ENCODE measurements at regions not wholly inside any gene's neighbourhood (a gene's known extent, or its start where the extent isn't known, plus 50 kb on each side); places are given as distances from the start of the nearest gene placed in this dataset.

DNA sequence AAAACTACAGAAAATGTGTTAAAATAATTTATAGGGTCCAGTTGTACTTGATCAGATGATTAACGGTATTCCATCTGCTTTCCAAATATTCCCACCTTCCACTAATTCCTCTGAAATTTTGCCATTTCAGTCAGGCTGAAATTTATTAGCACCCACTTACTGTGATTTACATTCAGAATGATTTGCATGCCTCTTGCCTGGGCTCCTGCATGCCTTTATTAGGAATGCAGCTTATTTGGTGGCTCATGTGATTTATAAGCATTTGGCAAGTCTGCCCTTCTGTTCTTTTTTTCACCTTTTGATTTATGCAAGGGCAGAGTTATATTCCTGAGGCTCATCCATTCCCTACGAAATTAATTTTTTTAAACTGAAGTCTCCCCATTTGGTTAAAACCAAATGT is 1594.5 kb upstream of the PIK3C3 start:
- Histone ChIP-seq H3K36me3 (ENCODE audit: insufficient read depth, insufficient read length, low read length) (no peaks in the 10 kb centered on the region), H3K9ac (ENCODE audit: insufficient read length, low read depth) (no peak overlapping the region), H3K4me1 (ENCODE audit: insufficient read depth, insufficient read length) (no peaks in the 10 kb centered on the region), H3K27me3 (ENCODE audit: insufficient read depth, insufficient read length) (no peaks in the 10 kb centered on the region), H3K4me3 (ENCODE audit: insufficient read length, low read depth) (no peak overlapping the region), H3K9me3 (ENCODE audit: insufficient read depth, low read length) (no peaks in the 10 kb centered on the region)
- DNase-seq (ENCODE audit: low read depth, low spot score): no peak
- no peak for TF ChIP-seq SUZ12 (IDR thresholded peaks at IDR 0.05; ENCODE audit: extremely low read depth, insufficient read depth, insufficient read length)
- no peak for TF ChIP-seq YY1 (IDR thresholded peaks at IDR 0.05; ENCODE audit: insufficient read depth, insufficient read length)
- TF ChIP-seq ZNF274 (IDR thresholded peaks at IDR 0.05; ENCODE audit: low read depth, low read length): no peak

DNA sequence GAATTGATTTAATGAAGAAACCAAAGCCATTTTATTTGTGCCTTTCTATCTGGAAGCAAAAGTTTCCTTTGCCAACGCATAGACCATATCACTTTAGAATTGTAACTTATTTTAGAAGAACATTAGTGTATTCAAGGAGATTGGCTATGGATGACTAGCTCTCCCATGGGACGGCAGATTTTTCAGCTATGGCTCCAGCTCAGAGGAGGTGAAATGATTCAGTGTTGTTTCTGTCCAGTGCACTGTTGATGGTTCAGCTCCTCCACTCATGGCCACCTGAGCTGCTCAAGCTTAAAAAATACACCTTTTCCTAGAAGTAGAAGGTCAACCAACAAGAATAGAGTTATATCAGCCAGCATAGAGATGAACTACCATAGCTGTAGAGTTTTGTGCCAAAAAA is 1597.5 kb upstream of the PIK3C3 start:
- TF ChIP-seq SUZ12 (IDR thresholded peaks at IDR 0.05; ENCODE audit: extremely low read depth, insufficient read depth, insufficient read length): no peak
- no peak for TF ChIP-seq ZNF274 (IDR thresholded peaks at IDR 0.05; ENCODE audit: low read depth, low read length)
- Histone ChIP-seq H3K9ac (ENCODE audit: insufficient read length, low read depth) (no peak overlapping the region), H3K27me3 (ENCODE audit: insufficient read depth, insufficient read length) (no peaks in the 10 kb centered on the region)

DNA sequence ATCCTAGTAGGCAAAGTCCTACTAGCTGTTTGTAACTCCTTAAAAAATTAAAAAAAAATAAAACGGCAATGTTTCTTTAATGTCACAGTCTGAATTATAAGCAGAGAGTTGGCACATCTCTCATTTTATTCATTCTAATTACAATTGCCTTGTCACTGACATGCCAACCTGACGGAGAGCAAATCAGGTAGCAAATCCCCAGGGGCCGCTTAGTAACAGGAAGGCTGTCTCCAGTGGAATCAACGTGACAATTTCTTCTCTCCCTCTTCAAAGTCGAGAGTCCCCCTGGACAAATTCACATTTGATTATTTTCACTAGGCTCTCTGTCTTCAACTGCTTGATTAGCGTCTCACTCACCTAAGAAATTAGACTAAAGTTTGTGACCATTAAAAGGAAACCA is 1598.9 kb upstream of the PIK3C3 start:
- H3K4me1 ChIP-seq (ENCODE audit: insufficient read depth, insufficient read length): no peaks in the 10 kb centered on the region
- no peaks in the 10 kb centered on the region for H3K27me3 ChIP-seq (ENCODE audit: insufficient read depth, insufficient read length)
- DNase-seq (ENCODE audit: low read depth, low spot score): no peak
- no peak overlapping the region for H3K4me3 ChIP-seq (ENCODE audit: insufficient read length, low read depth)
- H3K9ac ChIP-seq (ENCODE audit: insufficient read length, low read depth): no peak overlapping the region
- H3K36me3 ChIP-seq (ENCODE audit: insufficient read depth, insufficient read length, low read length): no peaks in the 10 kb centered on the region
- H3K9me3 ChIP-seq (ENCODE audit: insufficient read depth, low read length): no peaks in the 10 kb centered on the region
- no peak for TF ChIP-seq SUZ12 (IDR thresholded peaks at IDR 0.05; ENCODE audit: extremely low read depth, insufficient read depth, insufficient read length)
- TF ChIP-seq YY1 (IDR thresholded peaks at IDR 0.05; ENCODE audit: insufficient read depth, insufficient read length): no peak
- TF ChIP-seq ZNF274 (IDR thresholded peaks at IDR 0.05; ENCODE audit: low read depth, low read length): no peak

More for the DNA sequence above, 1597.5 kb upstream of the PIK3C3 start:
- H3K36me3 ChIP-seq (ENCODE audit: insufficient read depth, insufficient read length, low read length): no peaks in the 10 kb centered on the region
- no peak for DNase-seq (ENCODE audit: low read depth, low spot score)
- H3K4me3 ChIP-seq (ENCODE audit: insufficient read length, low read depth): no peak overlapping the region
- H3K9me3 ChIP-seq (ENCODE audit: insufficient read depth, low read length): no peaks in the 10 kb centered on the region
- no peaks in the 10 kb centered on the region for H3K4me1 ChIP-seq (ENCODE audit: insufficient read depth, insufficient read length)

DNA sequence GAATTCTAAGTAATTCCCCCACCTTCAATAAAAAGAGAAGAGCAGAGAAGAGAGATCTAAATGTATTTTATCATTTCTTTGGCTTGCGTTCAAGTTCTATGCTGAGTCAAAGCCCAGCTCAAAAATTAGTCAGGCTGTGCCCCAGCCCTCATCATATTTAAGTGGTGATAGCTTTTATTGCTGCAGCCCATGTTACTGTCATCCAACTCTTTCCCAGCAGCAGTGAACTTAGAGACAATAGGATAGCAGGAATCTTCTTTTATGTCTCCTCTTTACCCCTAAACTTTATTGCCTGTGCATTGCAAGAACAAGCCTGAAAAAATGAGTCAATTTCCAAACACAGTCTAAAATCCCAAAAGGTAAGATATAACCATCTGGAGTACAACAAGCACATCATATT is 1599.3 kb upstream of the PIK3C3 start:
- no peaks in the 10 kb centered on the region for H3K4me1 ChIP-seq (ENCODE audit: insufficient read depth, insufficient read length)
- no peak overlapping the region for H3K4me3 ChIP-seq (ENCODE audit: insufficient read length, low read depth)
- H3K27me3 ChIP-seq (ENCODE audit: insufficient read depth, insufficient read length): no peaks in the 10 kb centered on the region
- no peaks in the 10 kb centered on the region for H3K36me3 ChIP-seq (ENCODE audit: insufficient read depth, insufficient read length, low read length)
- DNase-seq (ENCODE audit: low read depth, low spot score): no peak
- no peak overlapping the region for H3K9ac ChIP-seq (ENCODE audit: insufficient read length, low read depth)
- TF ChIP-seq SUZ12 (IDR thresholded peaks at IDR 0.05; ENCODE audit: extremely low read depth, insufficient read depth, insufficient read length) (no peak), ZNF274 (IDR thresholded peaks at IDR 0.05; ENCODE audit: low read depth, low read length) (no peak), YY1 (IDR thresholded peaks at IDR 0.05; ENCODE audit: insufficient read depth, insufficient read length) (no peak)
- no peaks in the 10 kb centered on the region for H3K9me3 ChIP-seq (ENCODE audit: insufficient read depth, low read length)

DNA sequence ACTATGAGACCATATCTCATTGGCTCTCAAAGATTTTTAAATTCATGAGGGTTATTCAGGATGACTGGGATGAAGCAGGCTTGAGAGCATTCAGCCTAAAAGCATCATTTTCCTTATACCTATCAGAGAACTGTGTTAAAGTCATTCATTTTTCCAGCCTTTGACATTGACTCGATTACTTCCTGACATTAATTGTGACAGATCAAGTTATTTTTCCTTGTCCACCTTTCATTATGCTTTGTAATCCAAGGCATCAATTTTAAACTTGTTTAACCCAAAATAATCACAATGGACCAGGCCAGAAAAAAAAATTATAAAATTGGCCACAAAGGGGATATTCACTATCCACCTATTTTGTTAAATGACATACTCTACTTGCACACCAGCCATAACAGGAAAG is 1606.8 kb upstream of the PIK3C3 start:
- Histone ChIP-seq H3K27me3 (ENCODE audit: insufficient read depth, insufficient read length) (no peaks in the 10 kb centered on the region), H3K4me1 (ENCODE audit: insufficient read depth, insufficient read length) (no peaks in the 10 kb centered on the region), H3K36me3 (ENCODE audit: insufficient read depth, insufficient read length, low read length) (no peaks in the 10 kb centered on the region), H3K9me3 (ENCODE audit: insufficient read depth, low read length) (no peaks in the 10 kb centered on the region), H3K9ac (ENCODE audit: insufficient read length, low read depth) (no peak overlapping the region), H3K4me3 (ENCODE audit: insufficient read length, low read depth) (no peak overlapping the region)
- no peak for TF ChIP-seq ZNF274 (IDR thresholded peaks at IDR 0.05; ENCODE audit: low read depth, low read length)
- no peak for TF ChIP-seq YY1 (IDR thresholded peaks at IDR 0.05; ENCODE audit: insufficient read depth, insufficient read length)
- TF ChIP-seq SUZ12 (IDR thresholded peaks at IDR 0.05; ENCODE audit: extremely low read depth, insufficient read depth, insufficient read length): no peak
- no peak for DNase-seq (ENCODE audit: low read depth, low spot score)

DNA sequence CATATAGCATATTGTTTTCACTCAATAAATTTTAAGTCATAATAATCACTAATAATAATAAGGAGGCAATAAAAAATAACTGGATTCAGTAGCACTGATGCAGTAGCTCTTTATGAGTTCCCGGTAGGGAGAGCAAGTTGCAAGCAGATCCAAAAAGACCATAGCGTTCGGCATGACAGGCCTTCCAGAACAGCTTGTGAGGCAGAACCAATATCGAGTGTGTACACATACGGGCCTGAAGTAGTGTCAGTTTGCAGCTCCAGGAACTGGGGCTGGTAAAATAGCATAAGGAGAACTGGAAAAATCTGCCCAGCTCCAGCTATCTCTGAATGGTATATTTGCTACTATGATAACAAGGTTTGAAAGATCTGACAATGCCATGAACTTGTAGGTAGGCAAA is 1607.8 kb upstream of the PIK3C3 start:
- H3K4me3 ChIP-seq (ENCODE audit: insufficient read length, low read depth): no peak overlapping the region
- TF ChIP-seq SUZ12 (IDR thresholded peaks at IDR 0.05; ENCODE audit: extremely low read depth, insufficient read depth, insufficient read length) (no peak), YY1 (IDR thresholded peaks at IDR 0.05; ENCODE audit: insufficient read depth, insufficient read length) (no peak), ZNF274 (IDR thresholded peaks at IDR 0.05; ENCODE audit: low read depth, low read length) (no peak)
- DNase-seq (ENCODE audit: low read depth, low spot score): no peak

DNA sequence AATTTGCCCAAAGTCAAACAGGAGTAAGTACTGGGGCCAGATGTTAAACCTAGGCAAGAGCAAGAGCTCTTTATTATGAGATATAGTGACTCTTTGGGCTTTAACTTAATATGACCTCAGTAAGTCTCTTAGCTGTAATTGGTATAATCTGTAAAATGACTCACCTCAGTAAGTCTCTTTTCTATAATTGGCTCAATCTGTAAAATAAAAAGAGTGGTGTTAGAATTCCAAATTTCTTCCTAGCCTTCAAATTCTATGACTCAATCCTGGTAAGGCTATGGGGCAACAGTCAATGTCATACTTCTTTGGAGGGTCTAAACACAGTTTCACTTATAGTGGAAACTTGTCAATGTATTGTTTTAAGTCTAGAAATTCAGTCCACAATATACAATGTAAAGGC is 1608.9 kb upstream of the PIK3C3 start:
- H3K9me3 ChIP-seq (ENCODE audit: insufficient read depth, low read length): no peaks in the 10 kb centered on the region
- TF ChIP-seq SUZ12 (IDR thresholded peaks at IDR 0.05; ENCODE audit: extremely low read depth, insufficient read depth, insufficient read length) (no peak), ZNF274 (IDR thresholded peaks at IDR 0.05; ENCODE audit: low read depth, low read length) (no peak), YY1 (IDR thresholded peaks at IDR 0.05; ENCODE audit: insufficient read depth, insufficient read length) (no peak)
- H3K27me3 ChIP-seq (ENCODE audit: insufficient read depth, insufficient read length): no peaks in the 10 kb centered on the region
- no peak for DNase-seq (ENCODE audit: low read depth, low spot score)
- H3K4me3 ChIP-seq (ENCODE audit: insufficient read length, low read depth): no peak overlapping the region
- H3K4me1 ChIP-seq (ENCODE audit: insufficient read depth, insufficient read length): no peaks in the 10 kb centered on the region
- no peaks in the 10 kb centered on the region for H3K36me3 ChIP-seq (ENCODE audit: insufficient read depth, insufficient read length, low read length)
- no peak overlapping the region for H3K9ac ChIP-seq (ENCODE audit: insufficient read length, low read depth)

More for the DNA sequence above, 1607.8 kb upstream of the PIK3C3 start:
- H3K9ac ChIP-seq (ENCODE audit: insufficient read length, low read depth): no peak overlapping the region
- H3K27me3 ChIP-seq (ENCODE audit: insufficient read depth, insufficient read length): no peaks in the 10 kb centered on the region
- no peaks in the 10 kb centered on the region for H3K9me3 ChIP-seq (ENCODE audit: insufficient read depth, low read length)
- H3K36me3 ChIP-seq (ENCODE audit: insufficient read depth, insufficient read length, low read length): no peaks in the 10 kb centered on the region
- no peaks in the 10 kb centered on the region for H3K4me1 ChIP-seq (ENCODE audit: insufficient read depth, insufficient read length)

DNA sequence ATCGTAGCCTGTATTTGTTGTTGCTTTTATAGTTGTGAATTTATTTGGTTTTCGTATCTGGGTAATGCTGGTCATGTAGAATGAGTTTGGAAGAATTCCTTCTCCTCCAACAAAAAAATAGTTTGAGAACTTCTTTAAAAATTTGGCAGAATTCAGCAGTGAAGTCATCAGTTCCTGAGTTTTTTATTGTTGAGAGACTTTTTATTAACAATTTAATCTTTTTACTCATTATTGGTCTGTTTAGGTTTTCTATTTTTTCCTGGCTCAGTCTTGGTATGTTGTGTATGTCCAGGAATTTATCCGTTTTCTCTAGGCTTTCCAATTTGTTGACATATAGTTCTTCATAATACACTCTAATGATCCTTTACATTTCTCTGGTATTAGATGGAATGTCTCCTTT is 1613.3 kb upstream of the PIK3C3 start:
- H3K27me3 ChIP-seq (ENCODE audit: insufficient read depth, insufficient read length): no peaks in the 10 kb centered on the region
- TF ChIP-seq ZNF274 (IDR thresholded peaks at IDR 0.05; ENCODE audit: low read depth, low read length) (no peak), SUZ12 (IDR thresholded peaks at IDR 0.05; ENCODE audit: extremely low read depth, insufficient read depth, insufficient read length) (no peak), YY1 (IDR thresholded peaks at IDR 0.05; ENCODE audit: insufficient read depth, insufficient read length) (no peak)

More for the DNA sequence above, 1613.3 kb upstream of the PIK3C3 start:
- no peak for DNase-seq (ENCODE audit: low read depth, low spot score)
- no peaks in the 10 kb centered on the region for H3K4me1 ChIP-seq (ENCODE audit: insufficient read depth, insufficient read length)
- H3K9me3 ChIP-seq (ENCODE audit: insufficient read depth, low read length): no peaks in the 10 kb centered on the region
- H3K4me3 ChIP-seq (ENCODE audit: insufficient read length, low read depth): no peak overlapping the region
- no peak overlapping the region for H3K9ac ChIP-seq (ENCODE audit: insufficient read length, low read depth)
- H3K36me3 ChIP-seq (ENCODE audit: insufficient read depth, insufficient read length, low read length): no peaks in the 10 kb centered on the region

Measured in NT2/D1 (cell line).